Nephron progenitor cell (in vitro differentiated cells): ENCODE measurements at regions not wholly inside any gene's neighbourhood (a gene's known extent, or its start where the extent isn't known, plus 50 kb on each side); places are given as distances from the start of the nearest gene placed in this dataset.

ENCODE experiments used
- DNase-seq: peaks from one replicate; pipeline ENCODE4 v3.0.0; 2021
- H3K27ac Mint-ChIP-seq: 2 replicates; pipeline ENCODE4 v1.8.0; 2021; ENCODE audit warnings: mild to moderate bottlenecking, moderate library complexity, mixed read lengths
- H3K27me3 Mint-ChIP-seq: 2 replicates; pipeline ENCODE4 v1.8.0; 2021; ENCODE audit warnings: mild to moderate bottlenecking, low read depth, mixed read lengths; ENCODE audit not compliant: poor library complexity
- H3K36me3 Mint-ChIP-seq: 2 replicates; pipeline ENCODE4 v1.8.0; 2021; ENCODE audit warnings: low read depth, mixed read lengths
- H3K4me1 Mint-ChIP-seq: 2 replicates; pipeline ENCODE4 v1.8.0; 2021; ENCODE audit warnings: mixed read lengths
- H3K4me3 Mint-ChIP-seq: 2 replicates; pipeline ENCODE4 v1.8.0; 2021; ENCODE audit warnings: mild to moderate bottlenecking, moderate library complexity, mixed read lengths
- H3K9me3 Mint-ChIP-seq: 2 replicates; pipeline ENCODE4 v1.8.0; 2021; ENCODE audit warnings: mild to moderate bottlenecking, moderate library complexity, mixed read lengths
- CTCF ChIP-seq: fragments of 200-600 bp; sonication (generic); IDR thresholded peaks from 2 replicates; pipeline ENCODE4 v1.5.0; 2021; ENCODE audit warnings: antibody characterized with exemption

- Mint-ChIP-seq H3K27me3 (peaks cover 10% of the 10 kb centered on the region), H3K4me3 (no peak overlapping the region), H3K4me1 (peaks cover 26% of the 10 kb centered on the region), H3K27ac (peak overlapping the region; percentile 89), H3K9me3 (no peaks in the 10 kb centered on the region), H3K36me3 (no peaks in the 10 kb centered on the region)
- no peak for TF ChIP-seq CTCF
- DNase-seq = no peak
Measured at GRCh38 chr10:2980791-2981360, 86.5 kb upstream of the PFKP start.

- H3K36me3 Mint-ChIP-seq = no peaks in the 10 kb centered on the region
- H3K4me1 Mint-ChIP-seq = peaks cover 25% of the 10 kb centered on the region
- no peak for TF ChIP-seq CTCF
- no peaks in the 10 kb centered on the region for H3K9me3 Mint-ChIP-seq
- no peak overlapping the region for H3K4me3 Mint-ChIP-seq
- H3K27me3 Mint-ChIP-seq = peaks cover 10% of the 10 kb centered on the region
- H3K27ac Mint-ChIP-seq = peak overlapping the region; percentile 86
- DNase-seq = no peak
Measured at GRCh38 chr10:2980116-2980515, 87.2 kb upstream of the PFKP start.

GRCh38 chr10:2979306-2979705 lies 88.0 kb upstream of the PFKP start:
- TF ChIP-seq CTCF = no peak
- Mint-ChIP-seq H3K4me1 (peaks cover 32% of the 10 kb centered on the region), H3K4me3 (no peak overlapping the region), H3K27me3 (peaks cover 10% of the 10 kb centered on the region), H3K36me3 (no peaks in the 10 kb centered on the region), H3K27ac (peak overlapping the region; percentile 67), H3K9me3 (no peaks in the 10 kb centered on the region)
- no peak for DNase-seq

GRCh38 chr10:2978574-2979273 lies 88.6 kb upstream of the PFKP start:
- Mint-ChIP-seq H3K9me3 (no peaks in the 10 kb centered on the region), H3K27ac (peak overlapping the region; percentile 67), H3K27me3 (peaks cover 10% of the 10 kb centered on the region), H3K36me3 (no peaks in the 10 kb centered on the region), H3K4me1 (peaks cover 38% of the 10 kb centered on the region), H3K4me3 (no peak overlapping the region)
- DNase-seq = no peak
- no peak for TF ChIP-seq CTCF

GRCh38 chr10:2978111-2978510 lies 89.2 kb upstream of the PFKP start:
- peak; percentile 62 for TF ChIP-seq CTCF
- no peak for DNase-seq
- Mint-ChIP-seq H3K27me3 (peaks cover 10% of the 10 kb centered on the region), H3K27ac (peak overlapping the region; percentile 5), H3K9me3 (no peaks in the 10 kb centered on the region), H3K4me3 (no peak overlapping the region), H3K36me3 (no peaks in the 10 kb centered on the region), H3K4me1 (peaks cover 44% of the 10 kb centered on the region)
